HUES6 (cell line): ENCODE measurements at regions not wholly inside any gene's neighbourhood (a gene's known extent, or its start where the extent isn't known, plus 50 kb on each side); places are given as distances from the start of the nearest gene placed in this dataset.
"Not testable (repeated sequence)": the region's sequence is repeated elsewhere in the genome, so short reads cannot be mapped to it uniquely, and the experiment has no call there.

Experiments used
- H3K27ac ChIP-seq: 2 replicates; pipeline ENCODE4 v1.7.0; 2013; ENCODE audit warnings: low read depth, mild to moderate bottlenecking, low read length, inconsistent platforms
- H3K27me3 ChIP-seq: 2 replicates; pipeline ENCODE4 v1.6.1; 2013; ENCODE audit warnings: low read length; ENCODE audit not compliant: control insufficient read depth, insufficient read depth
- H3K36me3 ChIP-seq: 2 replicates; pipeline ENCODE4 v1.6.1; 2013; ENCODE audit warnings: low read length; ENCODE audit not compliant: control insufficient read depth, insufficient read depth
- H3K4me1 ChIP-seq: 2 replicates; pipeline ENCODE4 v1.6.1; 2013; ENCODE audit warnings: low read length; ENCODE audit not compliant: control insufficient read depth, insufficient read depth
- H3K4me3 ChIP-seq: 2 replicates; pipeline ENCODE4 v1.5.1; 2013; ENCODE audit warnings: low read depth, low read length
- H3K9ac ChIP-seq: one replicate; pipeline ENCODE4 v1.6.1; 2013; ENCODE audit warnings: mild to moderate bottlenecking, low read length
- H3K9me3 ChIP-seq: 2 replicates; pipeline ENCODE4 v1.6.1; 2013; ENCODE audit warnings: low read depth, low read length; ENCODE audit not compliant: control insufficient read depth, insufficient read depth

GRCh38 chr12:47373554-47374150 is 293.9 kb upstream of the AMIGO2 start:
- H3K4me1 ChIP-seq = no peaks in the 10 kb centered on the region
- no peaks in the 10 kb centered on the region for H3K9me3 ChIP-seq
- no peak overlapping the region for H3K27ac ChIP-seq
- no peak overlapping the region for H3K4me3 ChIP-seq
- no peaks in the 10 kb centered on the region for H3K36me3 ChIP-seq
- no peak overlapping the region for H3K9ac ChIP-seq
- no peaks in the 10 kb centered on the region for H3K27me3 ChIP-seq

DNA sequence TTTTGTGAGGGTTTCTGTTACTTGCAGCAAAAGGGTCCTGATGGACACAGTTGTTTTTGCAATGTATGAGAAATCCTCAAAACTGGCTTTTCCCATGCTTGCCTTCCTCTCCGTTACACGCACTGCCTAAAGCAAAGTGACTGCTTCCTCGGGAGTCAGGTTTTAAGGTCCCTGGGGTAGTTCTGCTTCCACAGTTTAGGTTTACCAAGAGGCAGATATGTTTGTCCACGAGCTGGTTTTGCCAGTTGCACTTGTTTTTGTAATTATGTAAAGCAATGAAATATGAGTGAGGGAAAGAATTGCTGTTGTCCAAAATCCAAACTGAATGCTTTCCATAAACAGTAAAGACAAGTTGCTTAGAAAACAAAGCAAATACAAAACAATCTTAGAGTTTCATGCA is 290.7 kb upstream of the AMIGO2 start:
- Histone ChIP-seq H3K27me3 (no peaks in the 10 kb centered on the region), H3K9ac (no peak overlapping the region), H3K36me3 (no peaks in the 10 kb centered on the region), H3K4me3 (no peak overlapping the region), H3K4me1 (no peaks in the 10 kb centered on the region), H3K27ac (no peak overlapping the region), H3K9me3 (peaks cover 5% of the 10 kb centered on the region; the same call in 1 of the 2 replicates)

GRCh38 chr12:47369085-47369484 is 289.3 kb upstream of the AMIGO2 start:
- Histone ChIP-seq H3K27me3 (no peaks in the 10 kb centered on the region), H3K4me3 (no peak overlapping the region), H3K9me3 (peaks cover 5% of the 10 kb centered on the region; the same call in 1 of the 2 replicates), H3K27ac (no peak overlapping the region), H3K9ac (no peak overlapping the region), H3K4me1 (no peaks in the 10 kb centered on the region), H3K36me3 (no peaks in the 10 kb centered on the region)

GRCh38 chr12:47367912-47368537 is 288.3 kb upstream of the AMIGO2 start:
- no peaks in the 10 kb centered on the region for H3K4me1 ChIP-seq
- no peaks in the 10 kb centered on the region for H3K36me3 ChIP-seq
- H3K27ac ChIP-seq = no peak overlapping the region
- H3K9ac ChIP-seq = no peak overlapping the region
- no peaks in the 10 kb centered on the region for H3K27me3 ChIP-seq
- no peak overlapping the region for H3K4me3 ChIP-seq
- peaks cover 5% of the 10 kb centered on the region; the same call in 1 of the 2 replicates for H3K9me3 ChIP-seq

- no peak overlapping the region for H3K27ac ChIP-seq
- H3K4me1 ChIP-seq = no peaks in the 10 kb centered on the region; the same call in 1 of the 2 replicates
- H3K27me3 ChIP-seq = no peaks in the 10 kb centered on the region
- H3K4me3 ChIP-seq = no peak overlapping the region
- peaks cover 5% of the 10 kb centered on the region; the same call in 1 of the 2 replicates for H3K9me3 ChIP-seq
- H3K36me3 ChIP-seq = no peaks in the 10 kb centered on the region
- no peak overlapping the region for H3K9ac ChIP-seq
These were observed 286.8 kb upstream of the AMIGO2 start for GRCh38 chr12:47366579-47366978.

- Histone ChIP-seq H3K4me3 (no peak overlapping the region), H3K27ac (no peak overlapping the region), H3K36me3 (no peaks in the 10 kb centered on the region), H3K9ac (no peak overlapping the region), H3K9me3 (peaks cover 5% of the 10 kb centered on the region; the same call in 1 of the 2 replicates), H3K4me1 (no peaks in the 10 kb centered on the region; the same call in 1 of the 2 replicates), H3K27me3 (no peaks in the 10 kb centered on the region)
These were observed 286.4 kb upstream of the AMIGO2 start for GRCh38 chr12:47366157-47366556.

DNA sequence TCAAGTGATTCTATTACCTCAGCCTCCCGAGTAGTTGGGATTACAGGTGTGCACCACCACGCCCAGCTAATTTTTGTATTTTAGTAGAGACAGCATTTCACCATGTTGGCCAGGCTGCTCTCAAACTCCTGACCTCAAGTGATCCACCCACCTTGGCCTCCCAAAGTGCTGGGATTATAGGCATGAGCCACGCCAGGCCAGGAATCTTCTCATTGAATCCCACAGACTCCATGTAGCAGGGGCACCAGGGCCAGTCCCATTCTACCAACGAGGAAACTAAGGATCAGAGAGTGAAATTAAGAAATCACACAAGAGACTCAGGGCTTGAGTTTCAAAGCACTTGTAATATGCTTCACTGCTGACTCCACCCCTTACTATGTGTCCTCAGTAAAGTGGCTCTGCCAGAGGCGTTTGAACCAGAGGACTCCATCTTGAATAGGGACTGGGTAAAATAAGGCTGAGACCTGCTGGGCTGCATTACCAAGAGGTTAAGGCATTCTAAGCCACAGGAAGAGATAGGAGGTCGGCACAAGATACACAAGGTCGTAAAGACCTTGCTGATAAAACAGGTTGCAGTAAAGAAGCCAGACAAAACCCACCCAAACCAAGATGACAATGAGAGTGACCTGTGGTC is 285.8 kb upstream of the AMIGO2 start:
- H3K36me3 ChIP-seq, H3K9ac ChIP-seq, H3K27ac ChIP-seq, H3K9me3 ChIP-seq, H3K4me3 ChIP-seq, H3K27me3 ChIP-seq, H3K4me1 ChIP-seq: not testable (repeated sequence)

DNA sequence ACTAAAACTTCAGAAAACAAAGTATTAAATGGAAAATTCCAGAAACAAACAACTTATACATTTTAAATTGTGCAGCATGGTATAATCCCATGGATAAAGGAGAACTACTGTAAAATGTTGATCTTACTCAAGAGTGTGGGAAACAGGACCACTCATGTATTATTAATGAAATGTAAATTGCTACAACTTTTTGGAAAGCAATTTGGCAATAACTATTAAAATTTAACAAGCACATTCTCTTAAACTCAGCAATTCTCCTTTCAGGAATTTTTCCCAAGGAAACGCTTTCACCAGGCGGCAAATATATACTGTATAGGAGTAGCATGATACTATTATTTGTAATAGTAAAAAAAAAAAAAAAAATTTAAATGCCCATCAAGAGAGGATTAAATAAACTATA is 284.5 kb upstream of the AMIGO2 start:
- no peak overlapping the region for H3K4me3 ChIP-seq
- H3K27me3 ChIP-seq = no peaks in the 10 kb centered on the region
- no peaks in the 10 kb centered on the region; the same call in 1 of the 2 replicates for H3K4me1 ChIP-seq
- no peak overlapping the region for H3K9ac ChIP-seq
- no peaks in the 10 kb centered on the region for H3K36me3 ChIP-seq
- no peak overlapping the region for H3K27ac ChIP-seq
- H3K9me3 ChIP-seq = peaks cover 5% of the 10 kb centered on the region; the same call in 1 of the 2 replicates

- H3K27me3 ChIP-seq = no peaks in the 10 kb centered on the region
- H3K4me1 ChIP-seq = no peaks in the 10 kb centered on the region; the same call in 1 of the 2 replicates
- H3K9ac ChIP-seq = no peak overlapping the region
- no peak overlapping the region for H3K27ac ChIP-seq
- H3K4me3 ChIP-seq = no peak overlapping the region
- H3K36me3 ChIP-seq = no peaks in the 10 kb centered on the region
- no peaks in the 10 kb centered on the region; the same call in 1 of the 2 replicates for H3K9me3 ChIP-seq
These were observed 282.5 kb upstream of the AMIGO2 start for GRCh38 chr12:47362126-47362705.

GRCh38 chr12:47361389-47362021 is 281.7 kb upstream of the AMIGO2 start:
- Histone ChIP-seq H3K4me3 (no peak overlapping the region), H3K36me3 (no peaks in the 10 kb centered on the region), H3K9ac (no peak overlapping the region), H3K4me1 (no peaks in the 10 kb centered on the region; the same call in 1 of the 2 replicates), H3K27ac (no peak overlapping the region), H3K27me3 (no peaks in the 10 kb centered on the region), H3K9me3 (no peaks in the 10 kb centered on the region; the same call in 1 of the 2 replicates)
